Gastrocnemius medialis (tissue), 4 donors: ENCODE measurements at regions not wholly inside any gene's neighbourhood (a gene's known extent, or its start where the extent isn't known, plus 50 kb on each side); places are given as distances from the start of the nearest gene placed in this dataset.

Experiments used
- ATAC-seq, 2 donors: fragments of 150-250 bp; one replicate each; pipeline ENCODE4 v1.9.1; 2016
- DNase-seq, 2 donors: peaks; one replicate each; pipeline ENCODE4 v3.0.0-alpha.2; 2019
- H3K27ac ChIP-seq, 4 donors: fragments of 200-600 bp; sonication (generic); 1 replicate in 1 of 4; 2 replicates in 3 of 4; pipeline ENCODE4 v1.5.1; 2016 to 2018; ENCODE audit warnings: mild to moderate bottlenecking in 2 of 4, moderate library complexity in 1 of 4
- H3K27me3 ChIP-seq, 3 donors: fragments of 200-600 bp; sonication (generic) in 2 of 3; 1 replicate in 1 of 3; 2 replicates in 2 of 3; pipeline versions ENCODE4 v1.5.1 to v1.6.0; 2016 to 2019; ENCODE audit warnings: mild to moderate bottlenecking in 1 of 3, moderate library complexity in 1 of 3
- H3K36me3 ChIP-seq, 2 donors: fragments of 200-600 bp; sonication (generic) in 1 of 2; one replicate each; pipeline ENCODE4 v1.5.1; 2017 to 2018
- H3K4me1 ChIP-seq, 2 donors: fragments of 200-600 bp; sonication (generic) in 1 of 2; one replicate each; pipeline ENCODE4 v1.5.1; 2016 to 2017; ENCODE audit warnings: mild to moderate bottlenecking in 2 of 2
- H3K4me3 ChIP-seq, 4 donors: fragments of 200-600 bp; sonication (generic) in 3 of 4; 1 replicate in 1 of 4; 2 replicates in 3 of 4; pipeline ENCODE4 v1.5.1; 2016 to 2019; ENCODE audit warnings: mild to moderate bottlenecking in 2 of 4
- H3K9me3 ChIP-seq, 3 donors: fragments of 200-600 bp; sonication (generic) in 2 of 3; 1 replicate in 1 of 3; 2 replicates in 2 of 3; pipeline ENCODE4 v1.5.1; 2016 to 2019
- POLR2A ChIP-seq, 2 donors: fragments of 450-650 bp; IDR thresholded peaks; one replicate each; pipeline ENCODE4 v1.6.1; 2017; ENCODE audit warnings: antibody characterized with exemption in 2 of 2, mild to moderate bottlenecking in 2 of 2, moderate library complexity in 2 of 2
- in situ Hi-C, 4 donors: fragments of 200-750 bp; cut with MboI; loops; one replicate each; pipeline versions ENCODE4 v1.15.0 to v1.8.0; 2017; ENCODE audit warnings: low sequenced_read_pairs in 4 of 4
- intact Hi-C: fragments of 100-400 bp; cut with DNase I; formaldehyde crosslinking; loops from one replicate; pipeline ENCODE4 v1.15.1; 2023; ENCODE audit warnings: low total_unique reads
- TF ChIP-seq, protein P1 (sequence below), 5 experiments: fragments of 450-650 bp in 3 of 5; fragments of 200-600 bp in 2 of 5; sonication (generic) in 2 of 5; IDR thresholded peaks in 4 of 5; conservative IDR thresholded peaks in 1 of 5; 1 replicate in 4 of 5; 2 replicates in 1 of 5; pipeline ENCODE4 v1.5.1; 2016 to 2019; ENCODE audit warnings: antibody characterized with exemption in 5 of 5, mild to moderate bottlenecking in 3 of 5, moderate library complexity in 3 of 5

DNA sequence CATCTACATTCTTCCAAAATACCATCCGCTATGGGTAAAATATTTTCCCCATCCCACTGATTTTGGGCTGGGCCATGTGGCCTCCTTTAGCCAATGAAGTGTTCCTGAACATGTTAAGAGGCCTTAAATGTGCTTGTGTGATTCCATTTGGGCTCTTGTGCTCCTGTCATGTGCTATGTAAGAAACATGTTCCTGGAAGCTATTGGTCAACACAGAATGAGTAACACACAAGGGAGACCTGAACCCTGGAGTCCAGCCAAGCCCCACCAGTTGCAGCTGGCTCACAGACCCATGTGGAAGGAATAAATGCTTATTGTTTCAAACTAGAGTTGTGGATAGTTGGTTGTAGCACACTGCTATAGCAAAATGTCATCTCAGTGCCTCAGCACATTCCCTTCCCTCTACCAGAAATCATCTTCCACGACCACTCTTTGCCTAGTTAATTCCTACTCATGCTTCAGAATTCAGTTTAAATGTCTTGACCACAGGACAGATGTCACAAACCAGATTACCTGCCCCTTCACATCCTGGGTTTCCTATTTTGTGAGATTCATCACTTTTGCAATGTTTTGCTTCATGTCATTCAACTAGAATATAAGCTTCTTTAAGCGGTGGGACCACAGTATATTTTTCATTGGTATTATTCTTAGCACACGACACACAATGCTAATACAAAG is 217.3 kb upstream of the EEA1 start:
- H3K4me3 ChIP-seq = no peak overlapping the region
- H3K27ac ChIP-seq = peak overlapping the region in 1 of 4 donors; percentile 57
- H3K36me3 ChIP-seq = no peaks in the 10 kb centered on the region
- no peak for ATAC-seq
- in situ Hi-C loops (no loop called here), intact Hi-C loops (no loop called here)
- DNase-seq = no peak
- H3K9me3 ChIP-seq = no peaks in the 10 kb centered on the region
- H3K4me1 ChIP-seq = peaks cover 0 to 10% of the 10 kb centered on the region in 2 donors
- no peak for TF ChIP-seq POLR2A (IDR thresholded peaks at IDR 0.05)
- TF ChIP-seq, protein P1, sequence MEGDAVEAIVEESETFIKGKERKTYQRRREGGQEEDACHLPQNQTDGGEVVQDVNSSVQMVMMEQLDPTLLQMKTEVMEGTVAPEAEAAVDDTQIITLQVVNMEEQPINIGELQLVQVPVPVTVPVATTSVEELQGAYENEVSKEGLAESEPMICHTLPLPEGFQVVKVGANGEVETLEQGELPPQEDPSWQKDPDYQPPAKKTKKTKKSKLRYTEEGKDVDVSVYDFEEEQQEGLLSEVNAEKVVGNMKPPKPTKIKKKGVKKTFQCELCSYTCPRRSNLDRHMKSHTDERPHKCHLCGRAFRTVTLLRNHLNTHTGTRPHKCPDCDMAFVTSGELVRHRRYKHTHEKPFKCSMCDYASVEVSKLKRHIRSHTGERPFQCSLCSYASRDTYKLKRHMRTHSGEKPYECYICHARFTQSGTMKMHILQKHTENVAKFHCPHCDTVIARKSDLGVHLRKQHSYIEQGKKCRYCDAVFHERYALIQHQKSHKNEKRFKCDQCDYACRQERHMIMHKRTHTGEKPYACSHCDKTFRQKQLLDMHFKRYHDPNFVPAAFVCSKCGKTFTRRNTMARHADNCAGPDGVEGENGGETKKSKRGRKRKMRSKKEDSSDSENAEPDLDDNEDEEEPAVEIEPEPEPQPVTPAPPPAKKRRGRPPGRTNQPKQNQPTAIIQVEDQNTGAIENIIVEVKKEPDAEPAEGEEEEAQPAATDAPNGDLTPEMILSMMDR (IDR thresholded peaks at IDR 0.05 in 4 of 5, conservative IDR thresholded peaks at IDR 0.05 in 1 of 5) = no peak
- H3K27me3 ChIP-seq = no peaks in the 10 kb centered on the region

DNA sequence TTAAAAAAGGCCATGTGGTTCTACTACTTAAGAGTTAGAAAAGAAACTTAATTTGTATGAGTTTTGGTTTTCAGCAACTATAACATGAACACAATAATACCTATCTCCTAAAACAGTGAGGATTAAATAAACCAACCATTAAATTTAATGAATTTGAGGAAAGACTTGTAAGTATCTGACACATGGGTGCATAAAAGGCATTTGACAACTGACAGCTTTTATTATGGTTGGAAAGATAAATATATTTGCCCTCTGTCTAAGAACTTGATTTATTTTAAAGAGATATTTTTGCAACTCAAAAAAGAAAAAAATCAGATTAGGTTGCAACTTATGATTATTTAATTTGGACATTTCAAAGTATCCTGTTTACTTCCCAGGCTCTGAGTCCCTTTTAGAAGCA is 217.9 kb upstream of the EEA1 start:
- peaks cover 0 to 10% of the 10 kb centered on the region in 2 donors for H3K4me1 ChIP-seq
- no peak overlapping the region for H3K27ac ChIP-seq
- no peaks in the 10 kb centered on the region for H3K9me3 ChIP-seq
- no peak for DNase-seq
- no peak for TF ChIP-seq POLR2A (IDR thresholded peaks at IDR 0.05)
- TF ChIP-seq, protein P1 (IDR thresholded peaks at IDR 0.05 in 4 of 5, conservative IDR thresholded peaks at IDR 0.05 in 1 of 5) = no peak
- no peak overlapping the region for H3K4me3 ChIP-seq
- ATAC-seq = no peak
- intact Hi-C loops (no loop called here), in situ Hi-C loops (no loop called here)
- no peaks in the 10 kb centered on the region for H3K27me3 ChIP-seq
- H3K36me3 ChIP-seq = no peaks in the 10 kb centered on the region

DNA sequence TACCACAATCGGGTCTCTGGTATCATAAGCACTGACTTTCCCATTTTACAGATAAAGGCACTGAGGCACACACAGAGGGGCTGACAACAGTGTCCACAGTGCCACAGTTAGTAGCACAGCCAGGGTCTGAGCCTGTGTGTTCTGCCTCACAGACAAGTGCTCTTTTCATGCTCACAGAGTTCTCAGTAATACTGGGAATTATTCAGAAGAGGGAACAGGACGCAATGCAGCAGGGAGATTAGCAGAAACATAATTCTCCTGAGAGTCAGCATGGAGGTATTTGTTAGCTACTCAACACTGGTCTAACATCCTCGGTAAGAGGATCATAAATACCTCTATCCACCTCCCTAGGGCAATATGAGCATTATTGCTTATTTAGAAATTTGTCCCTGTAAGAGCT is 219.3 kb upstream of the EEA1 start:
- no peaks in the 10 kb centered on the region for H3K9me3 ChIP-seq
- H3K4me1 ChIP-seq = peaks cover 0 to 10% of the 10 kb centered on the region in 2 donors
- intact Hi-C loops (no loop called here), in situ Hi-C loops (no loop called here)
- ATAC-seq = no peak
- no peaks in the 10 kb centered on the region for H3K36me3 ChIP-seq
- no peaks in the 10 kb centered on the region for H3K27me3 ChIP-seq
- no peak for DNase-seq
- TF ChIP-seq, protein P1 (IDR thresholded peaks at IDR 0.05 in 4 of 5, conservative IDR thresholded peaks at IDR 0.05 in 1 of 5) = no peak
- no peak for TF ChIP-seq POLR2A (IDR thresholded peaks at IDR 0.05)
- no peak overlapping the region for H3K4me3 ChIP-seq
- H3K27ac ChIP-seq = peak overlapping the region in 2 of 4 donors; percentile 31 to 39

DNA sequence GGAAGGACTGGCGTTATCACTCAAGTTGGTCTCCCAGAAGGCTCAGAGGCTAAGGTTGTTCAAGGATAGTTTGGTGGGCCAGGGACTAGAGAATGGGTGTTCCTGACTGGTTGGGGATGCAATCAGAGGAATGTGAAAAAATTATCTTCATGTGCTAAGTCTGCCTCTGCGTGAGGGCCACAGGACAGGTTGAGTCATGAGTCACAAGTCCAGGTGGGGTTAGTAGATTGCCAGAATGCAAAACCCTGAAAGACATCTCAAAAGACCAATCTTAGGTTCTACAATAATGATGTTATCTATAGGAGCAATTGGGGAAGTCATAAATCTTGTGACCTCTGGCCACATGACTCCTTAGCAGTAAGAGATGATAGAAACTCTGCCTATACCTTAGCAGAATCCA is 220.1 kb upstream of the EEA1 start:
- Histone ChIP-seq H3K27ac (no peak overlapping the region), H3K9me3 (no peaks in the 10 kb centered on the region), H3K4me3 (no peak overlapping the region), H3K27me3 (no peaks in the 10 kb centered on the region), H3K4me1 (peaks cover 0 to 10% of the 10 kb centered on the region in 2 donors), H3K36me3 (no peaks in the 10 kb centered on the region)
- in situ Hi-C loops = no loop called here
- no peak for TF ChIP-seq POLR2A (IDR thresholded peaks at IDR 0.05)
- TF ChIP-seq, protein P1 (IDR thresholded peaks at IDR 0.05 in 4 of 5, conservative IDR thresholded peaks at IDR 0.05 in 1 of 5) = no peak
- ATAC-seq = no peak
- intact Hi-C loops = no loop called here
- DNase-seq = no peak
